ENCODE measurements at regions not wholly inside any gene's neighbourhood (a gene's known extent, or its start where the extent isn't known, plus 50 kb on each side); places are given as distances from the start of the nearest gene placed in this dataset.
"Not testable (repeated sequence)": the region's sequence is repeated elsewhere in the genome, so short reads cannot be mapped to it uniquely, and the experiment has no call there.

- TF ChIP-seq KLF5 (IDR thresholded peaks at IDR 0.05; ENCODE audit: partially characterized antibody) (no peak), RUNX3 (IDR thresholded peaks at IDR 0.05; ENCODE audit: low read length) (no peak)
These were observed 104.0 kb downstream of the PPIAL4G start (continued) for GRCh38 chr1:148379170-148379500.

- H3K4me3 ChIP-seq; H3K27ac ChIP-seq (ENCODE audit: control insufficient read depth, insufficient read depth); H3K9me3 ChIP-seq (replicated peaks; ENCODE audit: control insufficient read depth, insufficient read depth, low read length); H3K79me2 ChIP-seq (ENCODE audit: control insufficient read depth, insufficient read depth, low read length); H3K27me3 ChIP-seq (replicated peaks in 1 of 2; ENCODE audit: control insufficient read depth in 2 of 2, insufficient read depth in 2 of 2, low read length in 1 of 2); RAD21 ChIA-PET (ENCODE audit: unreplicated experiment); H3K9ac ChIP-seq (ENCODE audit: control insufficient read depth, insufficient read depth, low read length); CTCF ChIA-PET; intact Hi-C loops (cut with micrococcal nuclease; ENCODE audit: unreplicated experiment); H4K20me1 ChIP-seq (ENCODE audit: control insufficient read depth, insufficient read depth); SMC1A ChIA-PET (ENCODE audit: uncharacterized antibody, unreplicated experiment); in situ Hi-C loops (cut with MboI); H2AFZ ChIP-seq (ENCODE audit: control insufficient read depth, low read depth, low read length); DNase-seq (ENCODE audit: low read depth, low spot score); H3K4me2 ChIP-seq (ENCODE audit: control insufficient read depth, insufficient read depth); H3K36me3 ChIP-seq (ENCODE audit: control insufficient read depth in 2 of 2, insufficient read depth in 2 of 2, low read length in 1 of 2); ATAC-seq; BruUV-seq (replicated peaks); FAIRE-seq; H3K4me1 ChIP-seq (ENCODE audit: control insufficient read depth, insufficient read depth, low read length); POLR2A ChIA-PET: not testable (repeated sequence)
- 66% methylated on average over 3 of the region's 4 CpGs for WGBS (ENCODE audit: insufficient coverage, insufficient replicate concordance, low lambda C conversion rate, missing lambda C conversion rate)
These were observed 105.1 kb downstream of the PPIAL4G start for GRCh38 chr1:148377992-148378391.

- WGBS (ENCODE audit: insufficient coverage, insufficient replicate concordance, low lambda C conversion rate, missing lambda C conversion rate) = 0% methylated on average over 2 of the region's 2 CpGs
- FAIRE-seq; H3K4me3 ChIP-seq; H3K36me3 ChIP-seq (ENCODE audit: control insufficient read depth in 2 of 2, insufficient read depth in 2 of 2, low read length in 1 of 2); H3K27me3 ChIP-seq (replicated peaks in 1 of 2; ENCODE audit: control insufficient read depth in 2 of 2, insufficient read depth in 2 of 2, low read length in 1 of 2); H3K4me1 ChIP-seq (ENCODE audit: control insufficient read depth, insufficient read depth, low read length); H4K20me1 ChIP-seq (ENCODE audit: control insufficient read depth, insufficient read depth); POLR2A ChIA-PET; H3K27ac ChIP-seq (ENCODE audit: control insufficient read depth, insufficient read depth); DNase-seq (ENCODE audit: low read depth, low spot score); RAD21 ChIA-PET (ENCODE audit: unreplicated experiment); intact Hi-C loops (cut with micrococcal nuclease; ENCODE audit: unreplicated experiment); H2AFZ ChIP-seq (ENCODE audit: control insufficient read depth, low read depth, low read length); CTCF ChIA-PET; H3K79me2 ChIP-seq (ENCODE audit: control insufficient read depth, insufficient read depth, low read length); BruUV-seq (replicated peaks); H3K9ac ChIP-seq (ENCODE audit: control insufficient read depth, insufficient read depth, low read length); H3K4me2 ChIP-seq (ENCODE audit: control insufficient read depth, insufficient read depth); in situ Hi-C loops (cut with MboI); H3K9me3 ChIP-seq (replicated peaks; ENCODE audit: control insufficient read depth, insufficient read depth, low read length); ATAC-seq: not testable (repeated sequence)
- SMC1A ChIA-PET (ENCODE audit: uncharacterized antibody, unreplicated experiment) = interaction anchor here (2.0 kb wide), 1 partner anchor 12 kb away, joined by 6 read pairs; no protein-coding TSS in a partner anchor
These were observed 106.1 kb downstream of the PPIAL4G start for GRCh38 chr1:148377045-148377444.
